Hepatocyte (in vitro differentiated cells): ENCODE measurements at regions not wholly inside any gene's neighbourhood (a gene's known extent, or its start where the extent isn't known, plus 50 kb on each side); places are given as distances from the start of the nearest gene placed in this dataset.

Source experiments
- DNase-seq: peaks from one replicate; pipeline ENCODE4 v3.0.0-alpha.2; 2016; ENCODE audit warnings: low spot score
- H2AFZ ChIP-seq: fragments of 200-600 bp; sonication (generic); 2 replicates; pipeline ENCODE4 v1.6.0; 2016; ENCODE audit warnings: antibody characterized with exemption, mild to moderate bottlenecking
- H3K27ac ChIP-seq: fragments of 200-600 bp; sonication (generic); 2 replicates; pipeline ENCODE4 v1.5.1; 2016; ENCODE audit warnings: mild to moderate bottlenecking
- H3K27me3 ChIP-seq: fragments of 200-600 bp; sonication (generic); 2 replicates; pipeline ENCODE4 v1.6.1; 2016
- H3K36me3 ChIP-seq: fragments of 200-600 bp; sonication (generic); replicated peaks from 2 replicates; pipeline ENCODE4 v1.5.1; 2016; ENCODE audit warnings: low read depth; ENCODE audit not compliant: insufficient read depth
- H3K4me1 ChIP-seq: fragments of 200-600 bp; sonication (generic); 2 replicates; pipeline ENCODE4 v1.5.1; 2016; ENCODE audit warnings: mild to moderate bottlenecking, moderate library complexity; ENCODE audit not compliant: insufficient read depth
- H3K4me2 ChIP-seq: fragments of 200-600 bp; sonication (generic); 2 replicates; pipeline ENCODE4 v1.6.0; 2016
- H3K4me3 ChIP-seq: fragments of 200-600 bp; sonication (generic); 2 replicates; pipeline ENCODE4 v1.5.1; 2016; ENCODE audit warnings: mild to moderate bottlenecking
- H3K79me2 ChIP-seq: fragments of 200-600 bp; sonication (generic); 2 replicates; pipeline ENCODE4 v1.6.0; 2017; ENCODE audit warnings: mild to moderate bottlenecking
- H3K9me2 ChIP-seq: fragments of 200-600 bp; sonication (generic); replicated peaks from 2 replicates; pipeline ENCODE4 v1.6.0; 2017; ENCODE audit warnings: mild to moderate bottlenecking; ENCODE audit not compliant: insufficient read depth
- H3K9me3 ChIP-seq: fragments of 200-600 bp; sonication (generic); 2 replicates; pipeline ENCODE4 v1.5.1; 2016; ENCODE audit warnings: low read depth, mild to moderate bottlenecking
- H4K20me1 ChIP-seq: fragments of 200-600 bp; sonication (generic); 2 replicates; pipeline ENCODE4 v1.6.0; 2016; ENCODE audit warnings: mild to moderate bottlenecking; ENCODE audit not compliant: insufficient read depth, poor library complexity, severe bottlenecking
- CTCF ChIP-seq: fragments of 200-600 bp; sonication (generic); IDR thresholded peaks from 2 replicates; pipeline ENCODE4 v1.5.1; 2016; ENCODE audit warnings: antibody characterized with exemption, mild to moderate bottlenecking; ENCODE audit not compliant: poor library complexity
- EZH2 ChIP-seq: fragments of 200-600 bp; sonication (generic); IDR thresholded peaks from 2 replicates; pipeline ENCODE4 v1.6.1; 2016; ENCODE audit warnings: antibody characterized with exemption, mild to moderate bottlenecking, borderline replicate concordance
- EZH2phosphoT487 ChIP-seq: fragments of 200-600 bp; sonication (generic); IDR thresholded peaks from one replicate; pipeline ENCODE4 v1.6.1; 2018; ENCODE audit warnings: antibody characterized with exemption, mild to moderate bottlenecking, low read depth, moderate library complexity; ENCODE audit not compliant: unreplicated experiment, severe bottlenecking
- WGBS: methylation state at CpG from one replicate; pipeline ENCODE4 v1.1.6; 2016; ENCODE audit warnings: low lambda C conversion rate; ENCODE audit errors: missing lambda C conversion rate; 5-methylcytosine and 5-hydroxymethylcytosine counted together

DNA sequence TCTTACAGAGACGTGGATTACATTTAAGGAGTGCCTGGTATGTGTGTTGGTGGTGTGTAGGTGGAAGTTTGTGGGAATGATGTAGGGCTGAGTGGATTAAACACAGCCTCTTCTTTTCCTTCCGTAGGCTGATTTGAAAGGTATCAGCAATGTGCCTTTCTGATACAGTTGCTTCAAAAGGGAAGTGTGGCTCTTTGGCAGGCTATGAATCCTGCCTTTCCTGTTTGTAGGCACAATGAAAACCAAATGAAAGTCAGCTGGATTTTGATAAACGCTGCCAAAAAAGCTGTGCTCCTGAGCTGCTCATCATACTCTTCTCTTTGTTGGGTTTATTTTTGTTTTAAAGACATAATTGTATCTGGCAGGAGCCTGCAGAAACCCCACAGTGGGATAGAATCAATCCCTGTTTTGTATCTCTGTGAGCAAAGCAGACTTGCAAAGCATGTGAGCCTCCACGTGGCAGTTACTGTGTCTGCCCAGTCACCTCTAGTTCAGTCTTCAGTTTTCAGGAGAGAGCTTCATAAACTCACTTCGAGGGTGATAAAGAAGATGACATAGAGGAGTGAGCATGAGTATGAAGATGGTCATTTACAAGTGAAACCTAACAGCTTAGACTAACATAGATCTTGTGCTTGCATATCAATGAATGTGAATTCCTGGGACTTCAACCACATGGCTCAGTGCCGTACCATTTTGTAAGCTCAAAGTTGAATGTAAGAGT lies 655.7 kb upstream of the KIRREL3 start:
- no peaks in the 10 kb centered on the region for H3K79me2 ChIP-seq
- H3K27ac ChIP-seq, result no peak overlapping the region
- no peaks in the 10 kb centered on the region for H3K36me3 ChIP-seq
- H2AFZ ChIP-seq, result no peak overlapping the region
- no peak for DNase-seq
- no peaks in the 10 kb centered on the region for H3K9me3 ChIP-seq
- H3K27me3 ChIP-seq, result no peaks in the 10 kb centered on the region
- H3K9me2 ChIP-seq, result no peaks in the 10 kb centered on the region
- no peak for TF ChIP-seq EZH2
- no peak for TF ChIP-seq CTCF
- TF ChIP-seq EZH2phosphoT487, result no peak
- H3K4me2 ChIP-seq, result no peak overlapping the region
- H3K4me1 ChIP-seq, result no peaks in the 10 kb centered on the region
- WGBS, result 58% methylated on average over 6 of the region's 6 CpGs
- H4K20me1 ChIP-seq, result no peaks in the 10 kb centered on the region
- no peak overlapping the region for H3K4me3 ChIP-seq

GRCh38 chr11:127653076-127653475 lies 652.5 kb upstream of the KIRREL3 start:
- Histone ChIP-seq H3K36me3 (no peaks in the 10 kb centered on the region), H3K4me3 (no peak overlapping the region), H3K79me2 (no peaks in the 10 kb centered on the region), H3K4me1 (no peaks in the 10 kb centered on the region), H3K9me3 (no peaks in the 10 kb centered on the region), H3K27me3 (no peaks in the 10 kb centered on the region), H2AFZ (no peak overlapping the region), H3K9me2 (no peaks in the 10 kb centered on the region), H4K20me1 (no peaks in the 10 kb centered on the region), H3K4me2 (no peak overlapping the region), H3K27ac (no peak overlapping the region)
- no peak for DNase-seq
- TF ChIP-seq CTCF (no peak), EZH2 (no peak), EZH2phosphoT487 (no peak)
- 83% methylated on average over 4 of the region's 4 CpGs for WGBS

DNA sequence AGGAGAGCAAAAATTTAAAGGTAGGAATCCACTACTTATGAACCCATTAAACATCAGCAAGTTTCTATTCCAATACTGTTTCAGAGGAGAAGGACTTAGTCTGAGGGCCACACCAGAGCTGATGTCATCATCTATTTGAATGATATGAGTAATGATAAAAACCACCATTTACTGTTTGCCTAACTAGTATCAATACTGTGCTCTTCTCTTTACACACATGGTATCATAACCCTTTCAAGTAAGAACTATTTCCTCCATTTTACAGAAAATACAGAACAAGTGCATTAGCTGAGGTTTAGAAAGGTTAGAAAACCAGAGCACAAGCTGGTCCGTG lies 651.3 kb upstream of the KIRREL3 start:
- Histone ChIP-seq H3K4me1 (no peaks in the 10 kb centered on the region), H3K27me3 (no peaks in the 10 kb centered on the region), H3K36me3 (no peaks in the 10 kb centered on the region), H3K4me2 (no peak overlapping the region), H3K27ac (no peak overlapping the region), H3K79me2 (no peaks in the 10 kb centered on the region), H3K9me2 (no peaks in the 10 kb centered on the region), H3K4me3 (no peak overlapping the region), H2AFZ (no peak overlapping the region), H3K9me3 (no peaks in the 10 kb centered on the region), H4K20me1 (no peaks in the 10 kb centered on the region)
- no peak for DNase-seq
- 94% methylated on average over 1 of the region's 1 CpG for WGBS
- no peak for TF ChIP-seq CTCF
- no peak for TF ChIP-seq EZH2phosphoT487
- no peak for TF ChIP-seq EZH2
